Adrenal gland (tissue), 9 donors: ENCODE measurements at regions not wholly inside any gene's neighbourhood (a gene's known extent, or its start where the extent isn't known, plus 50 kb on each side); places are given as distances from the start of the nearest gene placed in this dataset.

Experiments used
- DNase-seq, 7 donors: peaks; one replicate each; pipeline ENCODE4 v3.0.0-alpha.2; 2019 to 2020
- H3K27ac ChIP-seq, 5 donors: fragments of 200-600 bp; sonication (generic) in 4 of 5; 1 replicate in 3 of 5; 2 replicates in 2 of 5; pipeline versions ENCODE4 v1.5.1 to v1.8.0; 2016 to 2020; ENCODE audit warnings: mild to moderate bottlenecking in 1 of 5
- H3K27me3 ChIP-seq: fragments of 200-600 bp; 2 replicates; pipeline ENCODE4 v1.8.0; 2021
- H3K36me3 ChIP-seq, 2 donors: fragments of 200-600 bp; replicated peaks in 1 of 2; 1 replicate in 1 of 2; 2 replicates in 1 of 2; pipeline versions ENCODE4 v1.5.1 to v1.8.0; 2018 to 2022
- H3K4me1 ChIP-seq, 2 donors: fragments of 200-600 bp; replicated peaks in 1 of 2; 1 replicate in 1 of 2; 2 replicates in 1 of 2; pipeline versions ENCODE4 v1.5.1 to v1.8.0; 2018 to 2021
- H3K4me3 ChIP-seq, 4 donors: fragments of 200-600 bp; sonication (generic) in 3 of 4; one replicate each; pipeline ENCODE4 v1.5.1; 2016 to 2018
- H3K9me3 ChIP-seq, 3 donors: fragments of 200-600 bp; sonication (generic) in 1 of 3; replicated peaks in 1 of 3; 1 replicate in 2 of 3; 2 replicates in 1 of 3; pipeline versions ENCODE4 v1.5.1 to v1.8.0; 2016 to 2021
- CTCF ChIP-seq, 6 experiments: fragments of 450-650 bp in 4 of 6; fragments of 200-600 bp in 2 of 6; sonication (generic) in 1 of 6; IDR thresholded peaks; 1 replicate in 5 of 6; 2 replicates in 1 of 6; pipeline versions ENCODE4 v1.5.1 to v1.8.0; 2016 to 2021; ENCODE audit warnings: antibody characterized with exemption in 6 of 6, mild to moderate bottlenecking in 2 of 6, moderate library complexity in 1 of 6
- POLR2A ChIP-seq, 2 donors: fragments of 450-650 bp; IDR thresholded peaks; one replicate each; pipeline ENCODE4 v1.6.1; 2017; ENCODE audit warnings: antibody characterized with exemption in 2 of 2, mild to moderate bottlenecking in 2 of 2, moderate library complexity in 1 of 2
- WGBS, 4 donors: extraction: QIAGEN DNeasy Blood & Tissue Kit in 2 of 4; methylation state at CpG; one replicate each; pipeline versions ENCODE4 v1.1.5 to v1.1.7; 2013 to 2017; 5-methylcytosine and 5-hydroxymethylcytosine counted together
- intact Hi-C, 2 donors: fragments of 100-400 bp; cut with DNase I; formaldehyde crosslinking; loops; one replicate each; pipeline versions ENCODE4 v1.14.1 to v1.15.0; 2022 to 2023
- donor health status: healthy with polysubstance abuse.
- donor health status: Bipolar disorder and iron deficiency.
- donor health status: DM: yes; HTN: yes; CAD: no.
- donor health status: DM: no; HTN: no; CAD: no.
- donor health status: DM: no; HTN: no; CAD: no.

GRCh38 chr2:6535572-6535971 is 330.1 kb downstream of the CMPK2 start:
- DNase-seq, result no peak
- TF ChIP-seq CTCF (IDR thresholded peaks at IDR 0.05) (no peak), POLR2A (IDR thresholded peaks at IDR 0.05) (no peak)
- Histone ChIP-seq H3K36me3 (no peaks in the 10 kb centered on the region), H3K4me1 (no peaks in the 10 kb centered on the region), H3K27ac (no peak overlapping the region), H3K9me3 (no peaks in the 10 kb centered on the region), H3K27me3 (no peaks in the 10 kb centered on the region), H3K4me3 (no peak overlapping the region)
- 48 to 56% (median 50%) methylated on average over 7 to 10 of the region's 10 CpGs for WGBS, 4 donors
- intact Hi-C loops, result no loop called here

DNA sequence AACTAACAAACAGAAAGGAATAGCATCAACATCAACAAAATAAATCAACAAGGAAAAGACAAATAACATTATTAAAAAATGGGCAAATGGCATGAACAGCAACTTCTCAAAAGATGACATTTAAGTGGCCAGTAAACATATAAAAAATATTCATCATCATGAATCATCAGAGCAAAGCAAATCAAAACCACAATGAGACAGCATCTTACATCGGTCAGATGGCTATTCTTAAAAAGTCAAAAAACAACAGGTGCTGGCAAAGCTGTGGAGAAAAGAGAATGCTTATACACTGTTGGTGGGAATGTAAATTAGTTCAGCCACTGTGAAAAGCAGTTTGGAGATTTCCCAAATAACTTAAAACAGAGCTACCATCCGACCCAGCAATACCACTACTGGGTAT is 327.1 kb downstream of the CMPK2 start:
- no peak for DNase-seq
- Histone ChIP-seq H3K4me3 (no peak overlapping the region), H3K4me1 (no peaks in the 10 kb centered on the region), H3K36me3 (no peaks in the 10 kb centered on the region), H3K27me3 (no peaks in the 10 kb centered on the region), H3K9me3 (no peaks in the 10 kb centered on the region), H3K27ac (no peak overlapping the region)
- 61 to 70% (median 66%) methylated on average over 2 of the region's 2 CpGs for whole genome bisulfite sequencing, 4 donors
- no peak for TF ChIP-seq POLR2A (IDR thresholded peaks at IDR 0.05)
- TF ChIP-seq CTCF (IDR thresholded peaks at IDR 0.05), result no peak
- intact Hi-C loops, result no loop called here

GRCh38 chr2:6545336-6545735 is 320.4 kb downstream of the CMPK2 start:
- DNase-seq, result no peak
- Histone ChIP-seq H3K4me3 (no peak overlapping the region), H3K27ac (no peak overlapping the region), H3K27me3 (no peaks in the 10 kb centered on the region), H3K9me3 (no peaks in the 10 kb centered on the region), H3K36me3 (no peaks in the 10 kb centered on the region), H3K4me1 (no peaks in the 10 kb centered on the region)
- TF ChIP-seq POLR2A (IDR thresholded peaks at IDR 0.05) (no peak), CTCF (IDR thresholded peaks at IDR 0.05) (no peak)
- intact Hi-C loops, result no loop called here
- WGBS, 4 donors, result 54 to 79% (median 64%) methylated on average over 1 of the region's 1 CpG

GRCh38 chr2:6545795-6546194 is 319.9 kb downstream of the CMPK2 start:
- H3K4me3 ChIP-seq, result no peak overlapping the region
- no peaks in the 10 kb centered on the region for H3K9me3 ChIP-seq
- TF ChIP-seq POLR2A (IDR thresholded peaks at IDR 0.05) (no peak), CTCF (IDR thresholded peaks at IDR 0.05) (no peak)
- WGBS, 4 donors, result 78 to 83% (median 81%) methylated on average over 4 of the region's 4 CpGs
- no peak overlapping the region for H3K27ac ChIP-seq
- no peak for DNase-seq
- H3K27me3 ChIP-seq, result no peaks in the 10 kb centered on the region
- no peaks in the 10 kb centered on the region for H3K36me3 ChIP-seq
- H3K4me1 ChIP-seq, result no peaks in the 10 kb centered on the region
- intact Hi-C loops, result no loop called here
